GM12892 (cell line): ENCODE measurements at regions not wholly inside any gene's neighbourhood (a gene's known extent, or its start where the extent isn't known, plus 50 kb on each side); places are given as distances from the start of the nearest gene placed in this dataset.

Experiments
- POLR2A ChIP-seq: IDR thresholded peaks from 2 replicates; pipeline ENCODE4 v1.6.1; 2011; ENCODE audit warnings: low read depth, low read length, control low read depth
- POLR2AphosphoS5 ChIP-seq: IDR thresholded peaks from 2 replicates; pipeline ENCODE4 v1.6.1; 2011; ENCODE audit warnings: low read depth, low read length, control low read depth

- TF ChIP-seq POLR2A, result no peak
- no peak for TF ChIP-seq POLR2AphosphoS5
Measured at GRCh38 chr7:113813471-113813870, 105.3 kb downstream of the PPP1R3A start.
